ENCODE measurements at regions not wholly inside any gene's neighbourhood (a gene's known extent, or its start where the extent isn't known, plus 50 kb on each side); places are given as distances from the start of the nearest gene placed in this dataset.

DNA sequence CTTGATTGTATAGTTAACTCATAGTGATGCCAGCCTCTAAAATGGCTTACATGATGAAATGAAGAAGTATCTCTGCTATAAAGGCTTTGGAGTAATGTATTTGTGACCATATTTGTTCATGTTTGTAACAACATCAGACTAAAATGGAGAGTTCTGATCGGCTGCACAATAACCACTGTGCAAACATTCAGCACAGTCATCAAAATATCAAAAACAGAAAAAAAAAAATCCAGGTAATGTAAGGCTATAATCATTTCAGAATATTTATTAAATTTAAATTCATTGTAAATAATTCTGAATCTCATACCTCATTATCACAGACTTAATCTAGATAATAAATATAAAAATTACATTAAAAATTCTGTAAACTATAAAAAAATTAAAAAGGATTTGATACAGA, 1161.8 kb downstream of the MRPL39 start:
- TF ChIP-seq POLR2A (IDR thresholded peaks at IDR 0.05) = no peak
- TF ChIP-seq, protein P1, sequence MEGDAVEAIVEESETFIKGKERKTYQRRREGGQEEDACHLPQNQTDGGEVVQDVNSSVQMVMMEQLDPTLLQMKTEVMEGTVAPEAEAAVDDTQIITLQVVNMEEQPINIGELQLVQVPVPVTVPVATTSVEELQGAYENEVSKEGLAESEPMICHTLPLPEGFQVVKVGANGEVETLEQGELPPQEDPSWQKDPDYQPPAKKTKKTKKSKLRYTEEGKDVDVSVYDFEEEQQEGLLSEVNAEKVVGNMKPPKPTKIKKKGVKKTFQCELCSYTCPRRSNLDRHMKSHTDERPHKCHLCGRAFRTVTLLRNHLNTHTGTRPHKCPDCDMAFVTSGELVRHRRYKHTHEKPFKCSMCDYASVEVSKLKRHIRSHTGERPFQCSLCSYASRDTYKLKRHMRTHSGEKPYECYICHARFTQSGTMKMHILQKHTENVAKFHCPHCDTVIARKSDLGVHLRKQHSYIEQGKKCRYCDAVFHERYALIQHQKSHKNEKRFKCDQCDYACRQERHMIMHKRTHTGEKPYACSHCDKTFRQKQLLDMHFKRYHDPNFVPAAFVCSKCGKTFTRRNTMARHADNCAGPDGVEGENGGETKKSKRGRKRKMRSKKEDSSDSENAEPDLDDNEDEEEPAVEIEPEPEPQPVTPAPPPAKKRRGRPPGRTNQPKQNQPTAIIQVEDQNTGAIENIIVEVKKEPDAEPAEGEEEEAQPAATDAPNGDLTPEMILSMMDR (IDR thresholded peaks at IDR 0.05) = no peak

Data from body of pancreas (tissue), 4 donors.